ENCODE measurements at regions not wholly inside any gene's neighbourhood (a gene's known extent, or its start where the extent isn't known, plus 50 kb on each side); places are given as distances from the start of the nearest gene placed in this dataset.
A peak's percentile ranks its signal among the peaks of the same experiment; 100 is the strongest.
"Not testable (repeated sequence)": the region's sequence is repeated elsewhere in the genome, so short reads cannot be mapped to it uniquely, and the experiment has no call there.

DNA sequence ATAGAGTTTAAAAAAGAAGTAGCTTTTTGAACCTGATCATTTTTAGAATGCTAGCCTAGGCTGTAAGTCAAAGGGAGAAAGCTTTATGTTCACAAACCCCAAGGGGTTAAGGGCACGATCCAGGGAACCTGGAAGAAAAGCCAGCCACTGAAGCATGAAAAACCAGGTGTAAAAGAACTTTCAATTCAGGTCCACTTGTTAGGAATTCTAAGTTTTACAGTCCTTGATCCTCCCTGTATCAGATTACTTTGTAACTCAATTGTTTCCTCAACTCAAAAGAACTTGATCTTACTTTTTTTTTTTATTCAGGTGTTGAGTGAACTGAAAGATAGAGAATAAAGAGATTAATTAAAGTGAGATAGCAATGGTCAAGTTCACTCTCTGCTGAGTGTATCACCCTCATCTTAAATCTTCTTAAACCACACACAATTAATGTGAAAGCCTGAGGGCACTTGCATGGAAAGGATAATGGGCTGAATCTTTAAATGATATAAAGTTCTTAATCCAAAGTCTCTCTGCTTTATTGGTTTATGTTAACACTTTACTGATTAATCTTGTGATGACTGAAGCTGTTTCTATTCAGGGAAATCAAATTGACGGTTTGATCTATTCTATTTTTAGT lies 672.2 kb upstream of the LRRN3 start:
- DNase-seq: no peak

- no peak for DNase-seq
Observed at GRCh38 chr7:110420788-110421187, 670.1 kb upstream of the LRRN3 start.

DNA sequence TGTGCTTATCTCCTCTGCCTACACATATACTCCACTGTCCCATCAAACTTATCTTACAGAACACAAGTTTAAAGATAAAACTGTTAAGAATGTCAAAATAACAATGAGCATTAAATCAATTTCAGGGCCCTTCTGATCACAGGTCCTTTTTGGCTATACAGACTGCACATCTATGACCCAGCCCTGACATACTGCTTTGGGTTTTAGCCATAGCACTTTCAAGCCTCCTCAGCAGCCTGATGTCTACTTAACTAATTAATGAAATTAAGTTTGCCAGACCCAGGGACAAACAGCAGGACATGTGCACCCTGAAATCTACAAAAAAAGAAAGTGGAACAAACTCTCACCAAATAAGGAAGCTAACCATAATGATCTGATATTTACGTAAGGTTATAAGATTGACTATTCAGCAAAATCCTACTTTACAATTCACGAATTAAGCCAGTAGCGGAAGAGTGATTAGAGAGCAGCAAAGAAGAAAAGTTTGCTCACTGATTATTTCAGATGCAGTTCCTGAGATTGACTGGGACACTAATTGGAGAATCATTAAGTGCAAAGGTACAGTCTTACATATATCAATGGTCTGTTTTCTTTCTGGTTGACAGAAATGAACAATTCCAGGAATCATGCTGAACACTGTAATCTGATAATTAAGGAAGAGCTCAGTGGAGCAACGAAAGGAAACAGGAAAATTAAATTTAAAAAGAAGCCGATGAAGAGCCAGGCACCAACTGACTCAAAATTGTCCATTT lies 669.3 kb upstream of the LRRN3 start:
- DNase-seq: no peak

DNA sequence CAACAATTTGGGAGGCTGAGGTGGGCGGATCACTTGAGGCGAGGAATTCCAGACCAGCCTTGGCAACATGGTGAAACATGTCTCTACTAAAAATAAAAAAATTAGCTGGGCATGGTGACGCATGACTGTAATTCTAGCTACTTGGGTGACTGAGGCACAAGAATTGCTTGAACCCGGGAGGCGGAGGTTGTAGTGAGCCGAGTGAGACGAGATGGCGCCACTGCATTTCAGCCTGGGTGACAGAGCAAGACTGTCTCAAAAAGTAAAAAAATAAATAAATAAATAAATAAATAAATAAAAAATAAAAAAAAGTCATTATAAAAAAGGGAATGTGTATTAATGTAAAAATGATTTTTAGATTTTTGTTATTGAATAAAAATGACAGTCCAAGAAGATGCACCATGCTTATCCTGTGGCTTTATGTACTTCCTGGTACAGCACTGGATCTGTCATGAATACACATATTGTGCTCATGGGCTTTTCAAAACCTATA lies 658.8 kb upstream of the LRRN3 start:
- no peak for DNase-seq

DNA sequence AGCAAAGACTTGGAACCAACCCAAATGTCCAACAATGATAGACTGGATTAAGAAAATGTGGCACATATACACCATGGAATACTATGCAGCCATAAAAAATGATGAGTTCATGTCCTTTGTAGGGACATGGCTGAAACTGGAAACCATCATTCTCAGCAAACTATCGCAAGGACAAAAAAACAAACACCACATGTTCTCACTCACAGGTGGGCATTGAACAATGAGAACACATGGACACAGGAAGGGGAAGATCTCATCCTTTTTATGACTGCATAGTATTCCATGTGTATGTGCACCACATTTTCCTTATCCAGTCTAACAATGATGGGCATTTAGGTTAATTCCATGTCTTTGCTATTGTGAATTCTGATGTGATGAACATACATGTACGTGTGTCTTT lies 652.0 kb upstream of the LRRN3 start:
- DNase-seq: not testable (repeated sequence)

DNA sequence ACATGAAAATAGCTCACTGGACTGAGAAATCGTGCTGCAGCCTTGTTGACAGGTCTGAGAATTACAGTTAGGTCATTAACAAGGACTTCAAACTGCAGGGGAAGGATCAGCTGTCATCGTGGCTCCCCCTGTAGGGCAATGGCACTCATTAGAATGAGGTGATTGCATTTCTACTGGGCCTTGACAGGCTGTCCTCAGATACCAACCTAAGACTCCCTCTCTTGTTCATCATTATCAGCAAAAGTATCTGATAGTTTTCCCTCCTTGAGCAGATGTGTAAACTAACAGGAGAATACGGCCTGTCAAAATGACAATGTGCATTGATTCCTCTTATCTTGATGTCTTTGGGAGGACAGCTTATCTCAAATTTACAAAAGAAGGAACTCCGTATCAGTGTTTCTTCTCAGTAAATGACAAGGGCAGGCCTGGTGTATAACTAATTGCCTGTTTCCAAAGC lies 648.5 kb upstream of the LRRN3 start:
- DNase-seq: peak in 1 of 5 experiments; percentile 25

DNA sequence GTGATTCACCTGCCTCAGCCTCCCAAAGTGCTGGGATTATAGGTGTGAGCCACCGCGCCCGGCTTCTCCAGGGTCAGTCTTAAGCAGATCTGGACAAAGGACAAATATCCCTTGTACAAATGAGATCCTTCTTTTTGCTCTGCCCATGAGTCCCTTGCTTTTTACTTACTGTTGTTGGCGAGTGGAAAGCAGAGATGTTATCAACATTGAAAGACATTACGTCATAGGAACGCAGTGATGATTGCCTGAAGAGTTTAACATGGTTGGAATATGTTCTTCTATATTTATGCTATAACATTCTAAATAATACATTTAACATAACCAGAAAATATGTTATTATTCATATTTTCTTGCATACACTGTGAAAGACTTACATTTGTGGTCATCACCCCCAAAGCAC lies 644.3 kb upstream of the LRRN3 start:
- DNase-seq: no peak

DNA sequence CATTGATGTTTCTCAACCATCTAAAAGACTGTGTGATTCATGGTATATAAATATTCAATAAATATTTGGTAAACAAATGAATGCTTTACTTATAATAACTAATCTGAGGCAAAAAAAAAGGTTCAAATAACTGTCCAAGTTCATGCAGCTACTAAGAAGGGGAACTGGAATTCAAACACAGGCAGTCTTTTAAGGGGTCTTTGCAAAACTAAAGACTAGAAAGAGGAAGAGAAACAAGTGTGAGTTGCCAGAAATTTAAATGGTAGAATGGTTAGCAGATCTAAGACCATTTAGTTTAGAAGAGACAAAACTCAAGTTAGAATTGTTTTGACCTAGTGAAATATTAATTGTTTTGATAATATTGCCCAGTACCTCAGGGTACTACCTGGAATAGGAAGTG lies 642.0 kb upstream of the LRRN3 start:
- DNase-seq: no peak

- no peak for DNase-seq
Observed at GRCh38 chr7:110454713-110455112, 636.2 kb upstream of the LRRN3 start.

GRCh38 chr7:110461621-110462020 lies 629.3 kb upstream of the LRRN3 start:
- DNase-seq: no peak

- no peak for DNase-seq
Observed at GRCh38 chr7:110470420-110470819, 620.5 kb upstream of the LRRN3 start.

- DNase-seq: not testable (repeated sequence)
Observed at GRCh38 chr7:110472419-110472818, 618.5 kb upstream of the LRRN3 start.

GRCh38 chr7:110480964-110481363 lies 610.0 kb upstream of the LRRN3 start:
- no peak for DNase-seq

GRCh38 chr7:110483553-110483952 lies 607.4 kb upstream of the LRRN3 start:
- no peak for DNase-seq

DNA sequence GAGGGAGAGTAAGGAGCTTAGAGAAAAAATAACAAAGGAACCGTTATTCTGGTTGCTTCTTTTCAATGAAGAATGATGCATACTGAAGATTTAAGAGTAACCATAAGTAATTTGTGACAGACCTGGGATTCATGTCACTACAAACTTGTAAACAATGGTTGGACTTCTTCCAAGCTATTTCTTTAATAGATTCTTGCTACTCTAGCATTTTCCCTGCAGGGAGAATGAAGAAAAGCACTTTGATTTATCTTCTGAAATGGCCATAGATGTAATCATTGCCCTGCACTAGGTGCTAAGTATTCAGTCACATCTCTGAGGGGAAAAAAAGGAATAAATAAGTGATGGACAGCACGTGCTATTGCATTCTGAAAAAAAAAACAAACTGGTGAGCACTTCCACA lies 606.6 kb upstream of the LRRN3 start:
- no peak for DNase-seq

DNA sequence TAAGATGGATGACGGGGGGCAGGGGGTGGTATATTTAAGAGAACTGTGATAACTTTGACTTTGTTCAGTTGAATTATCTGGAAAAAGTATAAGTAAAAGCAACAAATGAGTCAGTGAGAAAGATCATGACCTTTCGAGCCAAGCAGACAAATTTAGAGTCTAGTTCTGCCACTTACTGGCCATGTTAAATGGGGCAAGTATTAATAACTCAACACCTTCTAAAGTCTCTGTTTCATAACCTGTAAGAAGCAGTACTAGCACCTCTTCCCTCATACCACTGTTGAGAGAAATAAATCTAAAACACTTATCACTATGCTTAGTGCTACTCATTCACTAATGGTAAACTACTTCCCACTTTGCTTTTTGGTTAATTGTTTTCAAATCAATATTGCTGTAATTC lies 604.4 kb upstream of the LRRN3 start:
- DNase-seq: no peak

DNA sequence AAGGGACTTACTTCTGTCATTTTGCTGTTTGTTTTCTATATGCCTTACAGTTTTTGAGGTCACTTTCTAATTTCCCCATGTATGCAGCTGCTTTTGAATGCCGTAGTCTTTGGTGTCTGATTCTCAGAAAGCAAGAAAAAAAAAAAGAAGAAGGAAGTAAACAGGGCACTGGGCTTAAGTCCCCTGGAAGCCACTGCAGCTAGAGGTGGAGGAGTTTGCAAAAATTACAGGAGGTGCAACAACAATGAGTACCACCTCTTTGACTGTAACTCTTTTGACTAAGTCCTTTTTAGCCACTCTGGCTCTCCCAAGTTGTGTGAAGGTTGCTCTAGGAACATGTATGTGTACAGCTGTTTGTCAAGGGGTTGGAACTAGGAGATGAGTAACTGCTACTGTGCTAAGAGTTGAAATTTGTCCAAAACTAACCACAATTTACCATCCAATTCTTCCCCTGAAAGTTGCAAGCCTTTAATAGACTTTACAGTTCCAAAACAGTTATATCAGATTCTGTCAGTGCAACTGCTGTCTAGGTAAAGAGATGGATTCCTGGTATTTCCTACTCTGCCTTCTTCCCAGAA lies 588.0 kb upstream of the LRRN3 start:
- no peak for DNase-seq

GRCh38 chr7:110507369-110507768 lies 583.6 kb upstream of the LRRN3 start:
- DNase-seq: no peak

DNA sequence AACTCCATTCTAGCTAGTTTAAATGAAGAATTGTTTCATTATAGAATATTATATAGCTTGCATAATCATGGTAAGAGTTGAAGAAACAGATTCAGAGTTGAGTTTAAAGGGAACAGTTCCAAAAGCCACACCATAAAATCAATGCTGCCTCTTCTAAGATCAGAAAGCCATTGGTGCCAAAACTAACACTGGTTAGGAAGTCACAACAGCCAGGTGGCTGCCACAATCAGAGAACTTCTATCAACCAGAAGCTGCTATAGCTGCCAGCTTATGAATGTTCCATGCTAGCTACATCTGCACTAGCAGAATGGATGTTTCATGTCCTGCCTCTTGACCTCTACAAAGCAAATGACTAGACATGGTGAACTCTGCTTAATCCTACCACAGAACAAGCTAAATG lies 583.1 kb upstream of the LRRN3 start:
- DNase-seq: no peak

DNA sequence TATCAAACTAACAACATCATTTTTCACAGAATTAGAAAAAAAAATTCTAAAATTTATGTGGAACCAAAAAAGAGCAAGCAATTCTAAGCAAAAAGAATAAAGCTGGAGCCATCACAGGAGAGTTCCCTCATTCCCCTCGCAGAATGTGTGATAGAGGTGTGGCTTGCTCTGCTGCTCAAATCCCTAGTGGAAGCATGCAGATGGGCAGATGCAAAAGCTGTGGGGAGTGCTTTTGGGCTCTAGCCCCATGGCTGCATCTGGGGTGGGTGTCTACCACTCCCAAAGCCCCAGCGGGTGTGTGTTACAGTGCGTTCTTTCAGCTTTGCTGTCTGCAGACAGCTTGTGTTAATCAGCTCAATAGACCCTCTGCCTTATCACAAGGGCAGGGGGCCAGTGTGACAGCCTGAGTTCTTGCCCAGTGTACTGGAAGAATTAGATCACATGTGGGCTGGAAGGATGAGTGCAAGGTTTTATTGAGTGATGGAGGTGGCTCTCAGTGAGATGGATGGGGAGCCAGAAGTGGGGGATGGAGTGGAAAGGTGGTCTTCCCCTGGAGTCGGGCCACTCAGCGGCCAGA lies 575.9 kb upstream of the LRRN3 start:
- DNase-seq: not testable (repeated sequence)

DNA sequence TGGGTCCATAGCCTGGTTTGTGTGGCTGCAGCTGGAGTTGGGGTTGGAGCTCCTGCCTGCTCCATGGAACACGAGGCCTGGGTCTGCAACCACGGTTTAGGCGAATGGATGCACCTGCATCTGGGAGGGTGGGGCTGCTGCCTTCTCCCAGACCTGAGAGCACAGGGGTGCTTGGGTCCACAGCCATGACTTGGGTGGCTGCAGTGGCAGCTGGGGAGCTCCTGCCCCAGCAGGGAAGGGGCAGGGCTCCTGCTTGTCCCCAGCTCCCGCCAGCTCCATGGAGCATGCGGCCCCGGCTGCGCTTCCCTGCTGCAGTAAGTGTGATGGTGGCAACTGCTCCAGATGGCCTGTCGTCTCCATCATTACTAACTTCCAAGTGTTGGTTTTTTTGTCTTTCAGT lies 571.1 kb upstream of the LRRN3 start:
- DNase-seq: no peak

GRCh38 chr7:110521357-110521911 lies 569.5 kb upstream of the LRRN3 start:
- no peak for DNase-seq

- DNase-seq: no peak
Observed at GRCh38 chr7:110522061-110522760, 568.7 kb upstream of the LRRN3 start.
